ENCODE measurements at regions not wholly inside any gene's neighbourhood (a gene's known extent, or its start where the extent isn't known, plus 50 kb on each side); places are given as distances from the start of the nearest gene placed in this dataset.
A peak's percentile ranks its signal among the peaks of the same experiment; 100 is the strongest.

DNA sequence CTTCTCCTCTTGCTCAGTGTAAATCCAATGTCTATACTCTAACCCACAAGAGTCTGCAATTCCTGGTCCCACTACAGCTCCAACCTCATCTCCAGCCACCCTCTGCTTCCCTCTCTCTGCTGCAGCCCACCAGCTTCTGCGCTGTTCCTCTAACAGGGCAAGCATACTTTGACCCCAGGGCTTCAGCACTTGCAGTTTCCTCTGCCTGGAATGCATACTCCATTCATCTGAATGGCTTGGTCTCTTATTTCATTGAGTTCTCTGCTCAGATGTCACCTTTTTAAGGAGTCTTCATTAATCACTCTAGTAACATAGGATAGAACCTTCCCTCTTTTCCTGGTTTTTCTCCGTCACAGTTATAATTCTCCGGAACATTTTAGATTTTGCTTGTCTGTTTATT, 141.6 kb downstream of the BUD13 start:
- Mint-ChIP-seq H3K36me3 (no peaks in the 10 kb centered on the region), H3K27me3 (peaks cover 30% of the 10 kb centered on the region), H3K4me1 (ENCODE audit: unreplicated experiment) (no peaks in the 10 kb centered on the region), H3K9me3 (no peaks in the 10 kb centered on the region), H3K4me3 (no peak overlapping the region), H3K27ac (no peak overlapping the region)
- no peak for TF ChIP-seq CTCF (conservative IDR thresholded peaks at IDR 0.05)
- DNase-seq (ENCODE audit: extremely low spot score, unreplicated experiment): no peak

GRCh38 chr11:116618461-116618860, 154.3 kb downstream of the BUD13 start:
- H3K4me3 Mint-ChIP-seq: no peak overlapping the region
- no peak overlapping the region for H3K27ac Mint-ChIP-seq
- H3K9me3 Mint-ChIP-seq: no peaks in the 10 kb centered on the region
- no peak for TF ChIP-seq CTCF (conservative IDR thresholded peaks at IDR 0.05)
- no peaks in the 10 kb centered on the region for H3K4me1 Mint-ChIP-seq (ENCODE audit: unreplicated experiment)
- peak; percentile 34 for DNase-seq (ENCODE audit: extremely low spot score, unreplicated experiment)
- H3K36me3 Mint-ChIP-seq: no peaks in the 10 kb centered on the region
- H3K27me3 Mint-ChIP-seq: peaks cover 26% of the 10 kb centered on the region

GRCh38 chr11:116615211-116615865, 157.4 kb downstream of the BUD13 start:
- no peak overlapping the region for H3K27ac Mint-ChIP-seq

DNA sequence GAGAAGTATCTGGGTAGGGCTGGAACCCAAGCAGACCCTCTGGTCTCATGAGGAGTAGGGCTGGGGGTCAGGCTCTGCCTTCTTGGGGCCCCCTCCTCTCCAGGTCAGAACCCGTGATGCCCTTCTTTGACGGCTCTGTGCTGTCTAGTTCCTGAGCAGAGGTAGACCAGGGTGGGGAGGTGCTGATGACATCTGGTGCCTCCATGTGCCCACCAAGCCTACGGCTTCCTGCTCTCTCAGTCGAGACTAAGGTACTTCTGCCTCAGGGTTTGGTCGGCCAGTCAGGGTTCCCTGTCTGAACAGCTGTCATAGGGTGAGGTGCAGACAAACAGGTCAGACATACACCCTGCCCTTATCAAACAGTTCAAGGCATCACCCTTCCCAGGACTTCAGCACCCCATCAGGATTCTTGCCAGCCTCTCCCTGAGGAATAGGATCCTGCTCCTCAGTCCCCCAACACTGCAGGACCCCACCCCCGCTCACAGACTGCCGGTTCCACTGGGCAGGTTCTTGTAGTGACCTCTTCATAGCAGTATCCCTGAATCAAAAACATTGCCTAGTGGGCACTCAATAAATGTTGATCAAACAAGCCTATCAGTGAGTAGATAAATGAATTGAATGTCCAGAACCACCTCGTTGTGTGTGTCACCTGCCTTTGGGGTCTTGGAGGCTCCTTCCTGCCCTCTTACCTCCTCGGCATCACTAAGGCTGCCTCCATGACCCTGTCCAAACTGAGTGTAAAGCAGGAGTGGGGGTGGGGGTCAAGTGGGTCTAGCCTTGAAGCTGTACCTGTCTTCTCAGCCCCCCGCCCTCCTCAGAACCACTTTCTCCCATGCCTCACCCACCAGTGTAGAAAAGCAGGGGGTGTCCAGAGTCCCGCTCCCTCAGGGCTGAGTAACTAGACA, 158.2 kb downstream of the BUD13 start:
- no peaks in the 10 kb centered on the region for H3K4me1 Mint-ChIP-seq (ENCODE audit: unreplicated experiment)
- no peaks in the 10 kb centered on the region for H3K36me3 Mint-ChIP-seq
- no peak for TF ChIP-seq CTCF (conservative IDR thresholded peaks at IDR 0.05)
- DNase-seq (ENCODE audit: extremely low spot score, unreplicated experiment): peak; percentile 58
- no peak overlapping the region for H3K4me3 Mint-ChIP-seq
- no peak overlapping the region for H3K27ac Mint-ChIP-seq
- peaks cover 54% of the 10 kb centered on the region for H3K27me3 Mint-ChIP-seq
- peaks cover 7% of the 10 kb centered on the region for H3K9me3 Mint-ChIP-seq

More at GRCh38 chr11:116615211-116615865, 157.4 kb downstream of the BUD13 start:
- Mint-ChIP-seq H3K27me3 (peaks cover 51% of the 10 kb centered on the region), H3K36me3 (no peaks in the 10 kb centered on the region), H3K9me3 (peaks cover 7% of the 10 kb centered on the region), H3K4me3 (no peak overlapping the region), H3K4me1 (ENCODE audit: unreplicated experiment) (no peaks in the 10 kb centered on the region)
- TF ChIP-seq CTCF (conservative IDR thresholded peaks at IDR 0.05): no peak
- DNase-seq (ENCODE audit: extremely low spot score, unreplicated experiment): peak; percentile 31

DNA sequence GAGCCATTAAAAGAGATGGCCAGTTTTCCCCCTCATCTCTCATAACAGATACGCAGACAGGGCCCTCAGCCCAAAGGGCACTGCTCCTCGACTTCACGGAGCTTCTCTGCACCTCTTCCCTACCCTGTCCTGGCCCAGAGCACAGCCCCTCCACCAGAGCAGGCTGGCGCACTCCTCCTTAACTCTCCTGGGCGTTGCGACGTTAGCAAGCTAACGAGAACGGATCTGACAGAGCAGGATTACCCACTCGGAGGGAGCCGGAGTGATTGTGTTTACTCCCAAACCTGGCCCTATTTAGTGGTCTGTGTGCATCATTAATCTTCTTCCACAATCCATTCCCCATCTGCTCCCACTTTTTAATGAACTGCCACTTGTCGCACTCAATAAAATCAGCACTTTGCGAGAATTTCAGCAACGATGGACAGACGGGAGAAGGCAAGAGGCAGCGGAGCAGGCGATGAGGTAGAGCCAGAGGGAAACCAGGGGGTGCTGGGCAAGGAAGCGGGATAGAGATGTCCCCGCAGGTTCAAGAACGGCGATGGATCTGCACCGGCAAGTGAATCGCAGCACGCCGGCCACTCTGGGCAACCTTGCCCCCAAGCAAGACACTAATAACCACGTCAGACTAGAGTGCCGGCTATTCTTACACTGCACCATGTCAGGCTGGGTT, 159.4 kb downstream of the BUD13 start:
- Mint-ChIP-seq H3K27me3 (peaks cover 54% of the 10 kb centered on the region), H3K4me3 (no peak overlapping the region), H3K4me1 (ENCODE audit: unreplicated experiment) (no peaks in the 10 kb centered on the region), H3K36me3 (no peaks in the 10 kb centered on the region), H3K27ac (no peak overlapping the region), H3K9me3 (peaks cover 7% of the 10 kb centered on the region)
- peak; percentile 24 for DNase-seq (ENCODE audit: extremely low spot score, unreplicated experiment)
- no peak for TF ChIP-seq CTCF (conservative IDR thresholded peaks at IDR 0.05)

Measured in type B pancreatic cell (in vitro differentiated cells).